Adrenal gland (tissue), 5 donors: ENCODE measurements at regions not wholly inside any gene's neighbourhood (a gene's known extent, or its start where the extent isn't known, plus 50 kb on each side); places are given as distances from the start of the nearest gene placed in this dataset.

Source experiments
- POLR2A ChIP-seq, 2 donors: fragments of 450-650 bp; IDR thresholded peaks; one replicate each; pipeline ENCODE4 v1.6.1; 2017; ENCODE audit warnings: antibody characterized with exemption in 2 of 2, mild to moderate bottlenecking in 2 of 2, moderate library complexity in 1 of 2
- TF ChIP-seq, protein P1 (sequence below), 6 experiments: fragments of 450-650 bp in 4 of 6; fragments of 200-600 bp in 2 of 6; sonication (generic) in 1 of 6; IDR thresholded peaks; 1 replicate in 5 of 6; 2 replicates in 1 of 6; pipeline versions ENCODE4 v1.5.1 to v1.8.0; 2016 to 2021; ENCODE audit warnings: antibody characterized with exemption in 6 of 6, mild to moderate bottlenecking in 2 of 6, moderate library complexity in 1 of 6
- donor health status: DM: no; HTN: no; CAD: no.

DNA sequence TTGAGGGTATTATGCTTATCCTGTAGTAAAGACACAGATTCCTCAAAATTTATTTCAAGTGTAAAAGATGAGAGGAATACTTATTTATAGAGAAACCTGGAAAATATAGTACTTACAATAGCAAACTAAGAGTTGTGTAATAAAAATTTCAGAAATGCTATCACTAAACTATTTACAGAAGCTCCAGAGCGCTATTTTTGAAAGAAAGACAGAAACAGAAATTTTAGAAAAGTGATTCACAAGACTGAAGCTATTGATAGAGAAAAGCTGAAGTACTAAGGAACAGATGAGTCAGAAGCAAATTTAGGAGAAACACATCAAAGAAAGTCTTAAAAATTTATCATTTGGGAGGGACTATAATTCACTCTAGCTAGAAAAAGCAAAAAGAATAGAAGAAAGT, 1174.2 kb downstream of the DIAPH3 start:
- TF ChIP-seq, protein P1, sequence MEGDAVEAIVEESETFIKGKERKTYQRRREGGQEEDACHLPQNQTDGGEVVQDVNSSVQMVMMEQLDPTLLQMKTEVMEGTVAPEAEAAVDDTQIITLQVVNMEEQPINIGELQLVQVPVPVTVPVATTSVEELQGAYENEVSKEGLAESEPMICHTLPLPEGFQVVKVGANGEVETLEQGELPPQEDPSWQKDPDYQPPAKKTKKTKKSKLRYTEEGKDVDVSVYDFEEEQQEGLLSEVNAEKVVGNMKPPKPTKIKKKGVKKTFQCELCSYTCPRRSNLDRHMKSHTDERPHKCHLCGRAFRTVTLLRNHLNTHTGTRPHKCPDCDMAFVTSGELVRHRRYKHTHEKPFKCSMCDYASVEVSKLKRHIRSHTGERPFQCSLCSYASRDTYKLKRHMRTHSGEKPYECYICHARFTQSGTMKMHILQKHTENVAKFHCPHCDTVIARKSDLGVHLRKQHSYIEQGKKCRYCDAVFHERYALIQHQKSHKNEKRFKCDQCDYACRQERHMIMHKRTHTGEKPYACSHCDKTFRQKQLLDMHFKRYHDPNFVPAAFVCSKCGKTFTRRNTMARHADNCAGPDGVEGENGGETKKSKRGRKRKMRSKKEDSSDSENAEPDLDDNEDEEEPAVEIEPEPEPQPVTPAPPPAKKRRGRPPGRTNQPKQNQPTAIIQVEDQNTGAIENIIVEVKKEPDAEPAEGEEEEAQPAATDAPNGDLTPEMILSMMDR (IDR thresholded peaks at IDR 0.05): no peak
- no peak for TF ChIP-seq POLR2A (IDR thresholded peaks at IDR 0.05)
